ENCODE measurements at regions not wholly inside any gene's neighbourhood (a gene's known extent, or its start where the extent isn't known, plus 50 kb on each side); places are given as distances from the start of the nearest gene placed in this dataset.

GRCh38 chr3:106265704-106266103 lies 396.9 kb upstream of the CBLB start:
- no peaks in the 10 kb centered on the region for H3K9me3 ChIP-seq
- H3K9ac ChIP-seq (ENCODE audit: low read depth in 2 of 2, low read length in 2 of 2) = no peak overlapping the region
- H3K27ac ChIP-seq = no peak overlapping the region
- H3K4me3 ChIP-seq = no peak overlapping the region
- TF ChIP-seq CTCF (IDR thresholded peaks at IDR 0.05) = no peak
- no peak for DNase-seq
- no peaks in the 10 kb centered on the region for H3K4me1 ChIP-seq
- intact Hi-C loops (cut with DNase I) = no loop called here
- no peaks in the 10 kb centered on the region for H3K36me3 ChIP-seq
- H3K27me3 ChIP-seq = no peaks in the 10 kb centered on the region

GRCh38 chr3:106268696-106269095 lies 399.9 kb upstream of the CBLB start:
- no peak for TF ChIP-seq CTCF (IDR thresholded peaks at IDR 0.05)
- Histone ChIP-seq H3K27me3 (no peaks in the 10 kb centered on the region), H3K4me1 (no peaks in the 10 kb centered on the region), H3K36me3 (no peaks in the 10 kb centered on the region), H3K9ac (ENCODE audit: low read depth in 2 of 2, low read length in 2 of 2) (no peak overlapping the region), H3K27ac (no peak overlapping the region), H3K9me3 (no peaks in the 10 kb centered on the region), H3K4me3 (no peak overlapping the region)
- no peak for DNase-seq
- intact Hi-C loops (cut with DNase I) = no loop called here

GRCh38 chr3:106272302-106272701 lies 403.5 kb upstream of the CBLB start:
- intact Hi-C loops (cut with DNase I) = no loop called here
- Histone ChIP-seq H3K27me3 (no peaks in the 10 kb centered on the region), H3K27ac (no peak overlapping the region), H3K4me1 (no peaks in the 10 kb centered on the region), H3K4me3 (no peak overlapping the region), H3K9ac (ENCODE audit: low read depth in 2 of 2, low read length in 2 of 2) (no peak overlapping the region), H3K9me3 (no peaks in the 10 kb centered on the region), H3K36me3 (no peaks in the 10 kb centered on the region)
- DNase-seq = no peak
- TF ChIP-seq CTCF (IDR thresholded peaks at IDR 0.05) = no peak

- no peak for TF ChIP-seq CTCF (IDR thresholded peaks at IDR 0.05)
- Histone ChIP-seq H3K27ac (no peak overlapping the region), H3K4me1 (no peaks in the 10 kb centered on the region), H3K9ac (ENCODE audit: low read depth in 2 of 2, low read length in 2 of 2) (no peak overlapping the region), H3K9me3 (no peaks in the 10 kb centered on the region), H3K27me3 (no peaks in the 10 kb centered on the region), H3K36me3 (no peaks in the 10 kb centered on the region), H3K4me3 (no peak overlapping the region)
- intact Hi-C loops (cut with DNase I) = no loop called here
- no peak for DNase-seq
Observed at GRCh38 chr3:106275592-106275991, 406.8 kb upstream of the CBLB start.

- Histone ChIP-seq H3K4me3 (no peak overlapping the region), H3K4me1 (no peaks in the 10 kb centered on the region), H3K36me3 (no peaks in the 10 kb centered on the region), H3K27me3 (no peaks in the 10 kb centered on the region), H3K9me3 (no peaks in the 10 kb centered on the region), H3K9ac (ENCODE audit: low read depth in 2 of 2, low read length in 2 of 2) (no peak overlapping the region), H3K27ac (no peak overlapping the region)
- TF ChIP-seq CTCF (IDR thresholded peaks at IDR 0.05) = no peak
- no peak for DNase-seq
- intact Hi-C loops (cut with DNase I) = no loop called here
Observed at GRCh38 chr3:106276151-106276550, 407.3 kb upstream of the CBLB start.

Data from colonic mucosa (tissue), 4 donors.